Breast epithelium (tissue), 4 donors: ENCODE measurements at regions not wholly inside any gene's neighbourhood (a gene's known extent, or its start where the extent isn't known, plus 50 kb on each side); places are given as distances from the start of the nearest gene placed in this dataset.
A peak's percentile ranks its signal among the peaks of the same experiment; 100 is the strongest.

Experiments used
- DNase-seq, 2 donors: peaks; one replicate each; pipeline ENCODE4 v3.0.0-alpha.2; 2019; ENCODE audit warnings: low spot score in 2 of 2
- H3K27ac ChIP-seq, 2 donors: fragments of 200-600 bp; sonication (generic) in 1 of 2; one replicate each; pipeline ENCODE4 v1.5.1; 2016 to 2019; ENCODE audit warnings: mild to moderate bottlenecking in 1 of 2
- H3K27me3 ChIP-seq, 2 donors: fragments of 200-600 bp; sonication (generic) in 1 of 2; one replicate each; pipeline versions ENCODE4 v1.5.1 to v1.6.0; 2017 to 2019; ENCODE audit warnings: control low read depth in 1 of 2, mild to moderate bottlenecking in 1 of 2
- H3K36me3 ChIP-seq: fragments of 200-600 bp; one replicate; pipeline ENCODE4 v1.5.1; 2019
- H3K4me1 ChIP-seq, 2 donors: fragments of 200-600 bp; sonication (generic); one replicate each; pipeline ENCODE4 v1.5.1; 2016 to 2019; ENCODE audit warnings: control low read depth in 1 of 2
- H3K4me3 ChIP-seq, 3 donors: fragments of 200-600 bp; sonication (generic); 1 replicate in 2 of 3; 2 replicates in 1 of 3; pipeline ENCODE4 v1.5.1; 2016 to 2019; ENCODE audit warnings: mild to moderate bottlenecking in 3 of 3, moderate library complexity in 2 of 3
- H3K9me3 ChIP-seq, 2 donors: fragments of 200-600 bp; sonication (generic) in 1 of 2; one replicate each; pipeline ENCODE4 v1.5.1; 2016 to 2019; ENCODE audit warnings: control low read depth in 1 of 2
- POLR2A ChIP-seq: fragments of 450-650 bp; IDR thresholded peaks from one replicate; pipeline ENCODE4 v1.6.1; 2016; ENCODE audit warnings: antibody characterized with exemption, mild to moderate bottlenecking, moderate library complexity
- POLR2AphosphoS5 ChIP-seq, 3 donors: sonication (generic); formaldehyde crosslinking; IDR thresholded peaks; one replicate each; pipeline ENCODE4 v1.6.1; 2017; ENCODE audit warnings: antibody characterized with exemption in 3 of 3
- intact Hi-C: fragments of 100-400 bp; cut with DNase I; formaldehyde crosslinking; loops from one replicate; pipeline ENCODE4 v1.15.1; 2023; ENCODE audit warnings: low total_unique reads
- TF ChIP-seq, protein P1 (sequence below), 3 donors: fragments of 450-650 bp; IDR thresholded peaks; one replicate each; pipeline ENCODE4 v1.5.1; 2016 to 2017; ENCODE audit warnings: antibody characterized with exemption in 3 of 3, mild to moderate bottlenecking in 3 of 3, moderate library complexity in 3 of 3

DNA sequence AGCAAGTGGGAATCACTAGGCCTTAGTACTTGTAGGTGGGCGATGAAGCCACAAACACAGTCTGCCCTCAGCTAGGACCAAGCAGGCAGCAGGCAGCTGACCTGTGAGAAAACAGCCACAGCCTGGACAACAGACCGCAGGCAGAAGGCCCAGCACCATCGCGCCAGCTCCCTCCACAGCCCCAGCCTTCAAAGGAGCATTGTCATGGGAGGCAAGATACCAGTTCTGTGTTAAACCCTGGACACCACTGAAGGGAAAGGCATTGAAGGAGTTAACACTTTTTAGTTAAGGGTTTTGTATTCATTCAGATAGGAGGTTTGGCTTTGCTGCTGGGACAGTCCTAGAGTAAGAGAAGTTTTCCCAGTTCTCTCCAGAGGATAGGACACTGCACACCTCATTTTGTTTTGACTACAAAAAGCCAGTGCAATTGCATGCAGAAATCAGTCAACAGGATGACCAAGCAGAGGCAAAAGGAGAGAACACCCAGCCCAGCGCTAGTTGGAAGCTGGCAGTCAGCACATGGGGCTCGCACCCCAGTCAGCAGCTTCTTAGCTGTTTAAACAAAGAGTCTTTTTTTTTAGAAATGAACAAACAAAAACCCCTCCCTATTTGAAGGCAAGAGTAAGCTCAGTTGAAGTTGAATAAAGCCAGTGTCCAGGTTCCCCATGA is 286.1 kb upstream of the TPM1 start:
- Histone ChIP-seq H3K4me3 (no peak overlapping the region), H3K9me3 (no peaks in the 10 kb centered on the region), H3K27ac (peak overlapping the region in 1 of 2 donors; percentile 78), H3K4me1 (no peaks in the 10 kb centered on the region), H3K36me3 (no peaks in the 10 kb centered on the region), H3K27me3 (no peaks in the 10 kb centered on the region)
- TF ChIP-seq POLR2A, result no peak
- TF ChIP-seq, protein P1, sequence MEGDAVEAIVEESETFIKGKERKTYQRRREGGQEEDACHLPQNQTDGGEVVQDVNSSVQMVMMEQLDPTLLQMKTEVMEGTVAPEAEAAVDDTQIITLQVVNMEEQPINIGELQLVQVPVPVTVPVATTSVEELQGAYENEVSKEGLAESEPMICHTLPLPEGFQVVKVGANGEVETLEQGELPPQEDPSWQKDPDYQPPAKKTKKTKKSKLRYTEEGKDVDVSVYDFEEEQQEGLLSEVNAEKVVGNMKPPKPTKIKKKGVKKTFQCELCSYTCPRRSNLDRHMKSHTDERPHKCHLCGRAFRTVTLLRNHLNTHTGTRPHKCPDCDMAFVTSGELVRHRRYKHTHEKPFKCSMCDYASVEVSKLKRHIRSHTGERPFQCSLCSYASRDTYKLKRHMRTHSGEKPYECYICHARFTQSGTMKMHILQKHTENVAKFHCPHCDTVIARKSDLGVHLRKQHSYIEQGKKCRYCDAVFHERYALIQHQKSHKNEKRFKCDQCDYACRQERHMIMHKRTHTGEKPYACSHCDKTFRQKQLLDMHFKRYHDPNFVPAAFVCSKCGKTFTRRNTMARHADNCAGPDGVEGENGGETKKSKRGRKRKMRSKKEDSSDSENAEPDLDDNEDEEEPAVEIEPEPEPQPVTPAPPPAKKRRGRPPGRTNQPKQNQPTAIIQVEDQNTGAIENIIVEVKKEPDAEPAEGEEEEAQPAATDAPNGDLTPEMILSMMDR (IDR thresholded peaks at IDR 0.05), result no peak
- no peak for TF ChIP-seq POLR2AphosphoS5 (IDR thresholded peaks at IDR 0.05)
- intact Hi-C loops, result no loop called here
- no peak for DNase-seq

DNA sequence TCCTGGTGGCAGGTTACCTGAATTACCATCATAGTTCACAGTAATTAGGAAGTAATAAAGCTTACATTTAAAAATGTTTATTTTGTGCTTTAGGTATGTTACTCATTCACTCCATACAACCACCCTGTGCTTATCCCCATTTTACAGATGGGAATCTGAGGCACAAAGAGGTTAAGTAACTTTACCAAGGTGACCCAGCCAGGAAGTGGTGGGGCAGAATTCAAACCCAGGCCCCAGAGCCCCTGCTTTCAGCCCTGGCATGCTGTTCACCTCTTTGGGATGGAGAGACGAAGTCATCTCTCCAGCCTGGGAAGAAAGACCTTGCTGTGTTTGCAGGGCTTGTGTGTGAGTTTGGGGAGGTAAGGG is 285.6 kb upstream of the TPM1 start:
- TF ChIP-seq, protein P1 (IDR thresholded peaks at IDR 0.05), result no peak
- TF ChIP-seq POLR2AphosphoS5 (IDR thresholded peaks at IDR 0.05) (no peak), POLR2A (no peak)
- Histone ChIP-seq H3K27ac (peak overlapping the region in 1 of 2 donors; percentile 78), H3K27me3 (no peaks in the 10 kb centered on the region), H3K4me1 (no peaks in the 10 kb centered on the region), H3K9me3 (no peaks in the 10 kb centered on the region), H3K36me3 (no peaks in the 10 kb centered on the region), H3K4me3 (no peak overlapping the region)
- no peak for DNase-seq
- intact Hi-C loops, result no loop called here

DNA sequence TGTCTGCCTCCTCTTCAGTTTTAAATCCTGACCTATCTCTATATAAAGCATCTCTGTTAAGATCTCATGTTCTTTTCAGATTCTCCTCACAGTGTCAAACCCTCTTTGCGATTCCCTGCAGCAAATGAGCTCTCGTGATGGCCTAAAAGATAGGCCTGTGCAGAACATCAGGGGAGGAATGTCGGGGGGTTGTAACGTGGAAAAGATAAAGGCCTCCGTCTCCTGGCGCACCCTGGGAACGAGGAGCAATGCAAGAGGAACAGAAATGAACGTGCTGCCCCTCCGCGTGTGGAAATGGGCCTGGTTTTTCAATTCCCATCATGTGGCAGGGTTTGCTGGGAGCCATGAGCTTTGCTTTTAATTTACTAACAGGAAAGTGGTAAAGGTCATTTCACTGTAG is 285.0 kb upstream of the TPM1 start:
- peak overlapping the region; percentile 78 to 83 for H3K27ac ChIP-seq
- no peaks in the 10 kb centered on the region for H3K27me3 ChIP-seq
- intact Hi-C loops, result no loop called here
- H3K4me3 ChIP-seq, result no peak overlapping the region
- H3K4me1 ChIP-seq, result no peaks in the 10 kb centered on the region
- TF ChIP-seq POLR2A, result no peak
- TF ChIP-seq POLR2AphosphoS5 (IDR thresholded peaks at IDR 0.05), result no peak
- TF ChIP-seq, protein P1 (IDR thresholded peaks at IDR 0.05), result no peak
- no peaks in the 10 kb centered on the region for H3K36me3 ChIP-seq
- H3K9me3 ChIP-seq, result no peaks in the 10 kb centered on the region
- no peak for DNase-seq

DNA sequence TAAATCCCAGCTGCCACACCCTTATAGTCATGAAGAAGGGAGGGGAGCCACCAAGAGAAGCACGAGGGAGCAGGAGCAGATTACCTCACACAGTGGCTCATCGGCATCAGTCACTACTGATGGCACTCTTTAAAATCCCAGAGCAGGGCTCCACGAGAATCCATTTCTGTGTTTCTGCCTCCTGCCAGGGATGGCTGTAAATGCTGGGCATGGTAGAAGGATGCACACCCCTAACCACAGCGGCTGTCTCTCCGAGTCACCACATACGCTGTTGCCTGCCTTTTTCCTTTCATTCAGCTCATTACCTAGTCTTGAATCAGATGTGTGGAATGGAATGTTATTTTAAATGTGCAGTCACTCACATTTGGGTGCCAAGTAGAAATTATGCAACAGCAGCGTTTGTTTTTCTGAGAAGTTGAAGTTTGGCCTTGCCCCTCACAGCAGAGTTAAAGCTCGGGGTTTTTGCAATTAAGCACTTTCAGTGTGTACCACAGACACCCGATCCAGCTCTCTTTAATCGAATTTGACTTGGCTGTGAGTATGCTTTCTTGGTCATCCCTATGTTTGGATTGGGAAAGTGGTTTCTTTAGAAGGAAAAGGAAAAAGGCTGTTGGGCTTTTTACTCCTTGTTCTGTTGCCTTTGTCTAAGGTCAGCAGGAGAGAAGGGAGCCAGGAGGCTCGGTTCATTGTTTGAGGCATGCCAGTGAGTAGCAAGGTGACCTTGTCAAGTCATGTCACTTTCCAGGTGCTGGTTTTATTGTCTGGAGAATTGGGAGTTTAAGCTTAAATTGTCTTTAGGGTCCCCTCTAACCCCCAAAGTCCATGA is 284.2 kb upstream of the TPM1 start:
- TF ChIP-seq POLR2AphosphoS5 (IDR thresholded peaks at IDR 0.05), result peak in 1 of 3 donors; percentile 72
- TF ChIP-seq, protein P1 (IDR thresholded peaks at IDR 0.05), result no peak
- Histone ChIP-seq H3K9me3 (no peaks in the 10 kb centered on the region), H3K36me3 (no peaks in the 10 kb centered on the region), H3K4me3 (peak overlapping the region in 1 of 3 donors; percentile 16), H3K4me1 (no peaks in the 10 kb centered on the region), H3K27me3 (no peaks in the 10 kb centered on the region), H3K27ac (peak overlapping the region; percentile 83 to 85)
- intact Hi-C loops, result no loop called here
- DNase-seq, result peak in 1 of 2 donors; percentile 37

DNA sequence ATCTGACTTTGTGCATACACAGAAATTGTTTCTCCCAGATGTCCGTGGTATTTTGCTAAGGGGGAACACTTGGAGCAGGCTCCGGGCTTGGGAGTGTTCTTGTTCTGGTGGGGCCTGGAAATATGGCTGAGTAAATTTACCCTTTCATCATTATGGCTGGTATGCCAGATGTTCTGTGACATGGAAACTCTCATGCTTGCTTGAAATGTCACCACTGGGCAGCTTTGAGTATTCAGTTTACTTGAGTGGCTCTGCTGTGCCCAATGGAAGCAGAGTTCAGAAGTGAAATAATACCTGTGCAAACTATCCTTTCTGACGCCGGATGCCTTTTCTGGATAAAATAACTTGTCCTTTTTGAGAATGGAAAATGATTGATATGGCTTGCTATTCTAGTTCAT is 283.6 kb upstream of the TPM1 start:
- Histone ChIP-seq H3K4me1 (no peaks in the 10 kb centered on the region), H3K4me3 (no peak overlapping the region), H3K27me3 (no peaks in the 10 kb centered on the region), H3K36me3 (no peaks in the 10 kb centered on the region), H3K9me3 (no peaks in the 10 kb centered on the region), H3K27ac (peak overlapping the region; percentile 83 to 85)
- intact Hi-C loops, result no loop called here
- TF ChIP-seq, protein P1 (IDR thresholded peaks at IDR 0.05), result no peak
- no peak for TF ChIP-seq POLR2AphosphoS5 (IDR thresholded peaks at IDR 0.05)
- TF ChIP-seq POLR2A, result no peak
- DNase-seq, result no peak
